Liver (tissue), 7 donors: ENCODE measurements at regions not wholly inside any gene's neighbourhood (a gene's known extent, or its start where the extent isn't known, plus 50 kb on each side); places are given as distances from the start of the nearest gene placed in this dataset.

Experiments
- DNase-seq: peaks from one replicate; pipeline ENCODE4 v3.0.0-alpha.2; 2017; ENCODE audit warnings: low spot score
- H3K27ac ChIP-seq, 2 donors: one replicate each; pipeline ENCODE4 v1.7.0; 2013; ENCODE audit warnings: inconsistent platforms in 2 of 2, low read length in 2 of 2, control low read depth in 1 of 2, low read depth in 1 of 2, mild to moderate bottlenecking in 1 of 2
- H3K27me3 ChIP-seq, 4 donors: one replicate each; pipeline versions ENCODE4 v1.6.1 to v1.7.0; 2013; ENCODE audit warnings: low read length in 3 of 4, inconsistent platforms in 1 of 4, mild to moderate bottlenecking in 1 of 4, moderate library complexity in 1 of 4; ENCODE audit not compliant: control insufficient read depth in 4 of 4, insufficient read depth in 4 of 4
- H3K36me3 ChIP-seq, 4 donors: one replicate each; pipeline versions ENCODE4 v1.6.1 to v1.7.0; 2013; ENCODE audit warnings: low read length in 3 of 4, mild to moderate bottlenecking in 3 of 4, low read depth in 1 of 4, moderate library complexity in 1 of 4; ENCODE audit not compliant: control insufficient read depth in 4 of 4, insufficient read depth in 3 of 4
- H3K4me1 ChIP-seq, 4 donors: one replicate each; pipeline versions ENCODE4 v1.6.1 to v1.7.0; 2013; ENCODE audit warnings: low read length in 3 of 4, mild to moderate bottlenecking in 3 of 4, moderate library complexity in 1 of 4; ENCODE audit not compliant: control insufficient read depth in 4 of 4, insufficient read depth in 4 of 4
- H3K4me3 ChIP-seq, 3 donors: one replicate each; pipeline versions ENCODE4 v1.6.1 to v1.7.0; 2013; ENCODE audit warnings: low read length in 3 of 3, control low read depth in 1 of 3, low read depth in 1 of 3, mild to moderate bottlenecking in 1 of 3
- H3K9ac ChIP-seq, 2 donors: one replicate each; pipeline ENCODE4 v1.7.0; 2013; ENCODE audit warnings: low read length in 2 of 2, mild to moderate bottlenecking in 2 of 2, moderate library complexity in 2 of 2, control low read depth in 1 of 2, low read depth in 1 of 2
- H3K9me3 ChIP-seq, 4 donors: one replicate each; pipeline versions ENCODE4 v1.6.1 to v1.7.0; 2013; ENCODE audit warnings: low read length in 3 of 4; ENCODE audit not compliant: control insufficient read depth in 4 of 4
- ATF3 ChIP-seq: IDR thresholded peaks from 2 replicates; pipeline ENCODE4 v1.6.1; 2016; ENCODE audit warnings: antibody characterized with exemption
- EGR1 ChIP-seq, 2 donors: IDR thresholded peaks; 2 replicates each; pipeline ENCODE4 v1.6.1; 2016 to 2018; ENCODE audit warnings: antibody characterized with exemption in 2 of 2, low read depth in 2 of 2
- FOXA1 ChIP-seq: IDR thresholded peaks from 2 replicates; pipeline ENCODE4 v1.6.1; 2016; ENCODE audit warnings: antibody characterized with exemption
- FOXA2 ChIP-seq: IDR thresholded peaks from 2 replicates; pipeline ENCODE4 v1.6.1; 2016; ENCODE audit warnings: antibody characterized with exemption
- GABPA ChIP-seq, 2 donors: IDR thresholded peaks in 1 of 2; conservative IDR thresholded peaks in 1 of 2; 2 replicates each; pipeline ENCODE4 v1.6.1; 2016; ENCODE audit warnings: antibody characterized with exemption in 2 of 2, mild to moderate bottlenecking in 1 of 2, moderate library complexity in 1 of 2
- HNF4A ChIP-seq, 2 donors: conservative IDR thresholded peaks; 2 replicates each; pipeline ENCODE4 v1.6.1; 2016; ENCODE audit warnings: antibody characterized with exemption in 2 of 2, mild to moderate bottlenecking in 2 of 2
- HNF4G ChIP-seq: IDR thresholded peaks from 2 replicates; pipeline ENCODE4 v1.6.1; 2016; ENCODE audit warnings: antibody characterized with exemption
- JUND ChIP-seq, 2 donors: IDR thresholded peaks; 2 replicates each; pipeline ENCODE4 v1.6.1; 2016; ENCODE audit warnings: antibody characterized with exemption in 2 of 2
- NR2F2 ChIP-seq: IDR thresholded peaks from 2 replicates; pipeline ENCODE4 v1.6.1; 2016; ENCODE audit warnings: antibody characterized with exemption
- RAD21 ChIP-seq, 2 donors: IDR thresholded peaks; 2 replicates each; pipeline ENCODE4 v1.6.1; 2016; ENCODE audit warnings: antibody characterized with exemption in 2 of 2, mild to moderate bottlenecking in 2 of 2
- SP1 ChIP-seq: IDR thresholded peaks from 2 replicates; pipeline ENCODE4 v1.6.1; 2018; ENCODE audit warnings: antibody characterized with exemption, mild to moderate bottlenecking
- TAF1 ChIP-seq: conservative IDR thresholded peaks from 2 replicates; pipeline ENCODE4 v1.6.1; 2016; ENCODE audit warnings: antibody characterized with exemption, mild to moderate bottlenecking
- YY1 ChIP-seq: IDR thresholded peaks from 2 replicates; pipeline ENCODE4 v1.6.1; 2016; ENCODE audit warnings: antibody characterized with exemption, mild to moderate bottlenecking
- WGBS: extraction: QIAGEN DNeasy Blood & Tissue Kit; methylation state at CpG from one replicate; pipeline ENCODE4 v1.1.7; 2013; 5-methylcytosine and 5-hydroxymethylcytosine counted together
- TF ChIP-seq, protein P1 (sequence below): IDR thresholded peaks from 2 replicates; pipeline ENCODE4 v1.6.1; 2016; ENCODE audit warnings: antibody characterized with exemption, mild to moderate bottlenecking
- donor health status: healthy.
- donor health status: healthy.
- donor health status: healthy.
- donor health status: healthy.

GRCh38 chr6:4186385-4186784 lies 51.0 kb upstream of the ECI2 start:
- no peak for DNase-seq
- H3K27me3 ChIP-seq, result no peaks in the 10 kb centered on the region
- TF ChIP-seq, protein P1, sequence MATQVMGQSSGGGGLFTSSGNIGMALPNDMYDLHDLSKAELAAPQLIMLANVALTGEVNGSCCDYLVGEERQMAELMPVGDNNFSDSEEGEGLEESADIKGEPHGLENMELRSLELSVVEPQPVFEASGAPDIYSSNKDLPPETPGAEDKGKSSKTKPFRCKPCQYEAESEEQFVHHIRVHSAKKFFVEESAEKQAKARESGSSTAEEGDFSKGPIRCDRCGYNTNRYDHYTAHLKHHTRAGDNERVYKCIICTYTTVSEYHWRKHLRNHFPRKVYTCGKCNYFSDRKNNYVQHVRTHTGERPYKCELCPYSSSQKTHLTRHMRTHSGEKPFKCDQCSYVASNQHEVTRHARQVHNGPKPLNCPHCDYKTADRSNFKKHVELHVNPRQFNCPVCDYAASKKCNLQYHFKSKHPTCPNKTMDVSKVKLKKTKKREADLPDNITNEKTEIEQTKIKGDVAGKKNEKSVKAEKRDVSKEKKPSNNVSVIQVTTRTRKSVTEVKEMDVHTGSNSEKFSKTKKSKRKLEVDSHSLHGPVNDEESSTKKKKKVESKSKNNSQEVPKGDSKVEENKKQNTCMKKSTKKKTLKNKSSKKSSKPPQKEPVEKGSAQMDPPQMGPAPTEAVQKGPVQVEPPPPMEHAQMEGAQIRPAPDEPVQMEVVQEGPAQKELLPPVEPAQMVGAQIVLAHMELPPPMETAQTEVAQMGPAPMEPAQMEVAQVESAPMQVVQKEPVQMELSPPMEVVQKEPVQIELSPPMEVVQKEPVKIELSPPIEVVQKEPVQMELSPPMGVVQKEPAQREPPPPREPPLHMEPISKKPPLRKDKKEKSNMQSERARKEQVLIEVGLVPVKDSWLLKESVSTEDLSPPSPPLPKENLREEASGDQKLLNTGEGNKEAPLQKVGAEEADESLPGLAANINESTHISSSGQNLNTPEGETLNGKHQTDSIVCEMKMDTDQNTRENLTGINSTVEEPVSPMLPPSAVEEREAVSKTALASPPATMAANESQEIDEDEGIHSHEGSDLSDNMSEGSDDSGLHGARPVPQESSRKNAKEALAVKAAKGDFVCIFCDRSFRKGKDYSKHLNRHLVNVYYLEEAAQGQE, result no peak
- no peak for TF ChIP-seq RAD21 (IDR thresholded peaks at IDR 0.05)
- no peak for TF ChIP-seq ATF3
- TF ChIP-seq FOXA1, result no peak
- no peaks in the 10 kb centered on the region for H3K4me1 ChIP-seq
- H3K36me3 ChIP-seq, result no peaks in the 10 kb centered on the region
- no peak overlapping the region for H3K4me3 ChIP-seq
- H3K27ac ChIP-seq, result no peak overlapping the region
- no peaks in the 10 kb centered on the region for H3K9me3 ChIP-seq
- 96% methylated on average over 4 of the region's 4 CpGs for WGBS
- H3K9ac ChIP-seq, result no peak overlapping the region

DNA sequence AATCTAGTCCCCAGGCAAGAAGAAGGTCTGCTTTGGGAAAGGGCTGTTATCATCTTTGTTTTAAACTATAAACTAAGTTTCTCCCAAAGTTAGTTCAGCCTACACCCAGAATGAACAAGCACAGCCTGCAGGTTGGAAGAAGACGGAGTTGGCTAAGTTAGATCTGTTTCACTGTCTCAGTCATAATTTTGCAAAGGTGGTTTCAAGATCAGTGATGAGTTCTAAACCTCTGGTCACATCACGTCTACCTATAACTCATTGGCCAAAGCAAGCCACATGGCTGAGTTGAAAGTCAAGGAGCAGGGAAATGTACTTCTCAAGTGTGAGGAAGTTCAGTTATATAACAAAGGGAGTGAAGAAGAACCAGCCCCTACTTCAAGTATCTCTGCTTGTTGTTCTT lies 50.5 kb upstream of the ECI2 start:
- Histone ChIP-seq H3K4me1 (no peaks in the 10 kb centered on the region), H3K27me3 (no peaks in the 10 kb centered on the region), H3K27ac (no peak overlapping the region), H3K4me3 (no peak overlapping the region), H3K9me3 (no peaks in the 10 kb centered on the region), H3K9ac (no peak overlapping the region), H3K36me3 (no peaks in the 10 kb centered on the region)
- 92% methylated on average over 2 of the region's 2 CpGs for WGBS
- TF ChIP-seq RAD21 (IDR thresholded peaks at IDR 0.05) (no peak), HNF4G (no peak), EGR1 (IDR thresholded peaks at IDR 0.05; ENCODE audit: low read depth in 2 of 2) (no peak), TAF1 (no peak), GABPA (IDR thresholded peaks at IDR 0.05 in 1 of 2, conservative IDR thresholded peaks at IDR 0.05 in 1 of 2) (no peak), SP1 (no peak), JUND (IDR thresholded peaks at IDR 0.05) (no peak), YY1 (no peak), HNF4A (conservative IDR thresholded peaks at IDR 0.05) (no peak), NR2F2 (no peak), FOXA2 (no peak)
- TF ChIP-seq, protein P1, result no peak
- DNase-seq, result no peak
